GM21360 (cell line): ENCODE measurements at regions not wholly inside any gene's neighbourhood (a gene's known extent, or its start where the extent isn't known, plus 50 kb on each side); places are given as distances from the start of the nearest gene placed in this dataset.

ENCODE experiments used
- ATAC-seq: cut with Tn5 transposase; IDR thresholded peaks from one replicate; pipeline ENCODE4 v1.9.1; 2021; ENCODE audit warnings: mild to moderate bottlenecking, moderate library complexity; ENCODE audit not compliant: unreplicated experiment

DNA sequence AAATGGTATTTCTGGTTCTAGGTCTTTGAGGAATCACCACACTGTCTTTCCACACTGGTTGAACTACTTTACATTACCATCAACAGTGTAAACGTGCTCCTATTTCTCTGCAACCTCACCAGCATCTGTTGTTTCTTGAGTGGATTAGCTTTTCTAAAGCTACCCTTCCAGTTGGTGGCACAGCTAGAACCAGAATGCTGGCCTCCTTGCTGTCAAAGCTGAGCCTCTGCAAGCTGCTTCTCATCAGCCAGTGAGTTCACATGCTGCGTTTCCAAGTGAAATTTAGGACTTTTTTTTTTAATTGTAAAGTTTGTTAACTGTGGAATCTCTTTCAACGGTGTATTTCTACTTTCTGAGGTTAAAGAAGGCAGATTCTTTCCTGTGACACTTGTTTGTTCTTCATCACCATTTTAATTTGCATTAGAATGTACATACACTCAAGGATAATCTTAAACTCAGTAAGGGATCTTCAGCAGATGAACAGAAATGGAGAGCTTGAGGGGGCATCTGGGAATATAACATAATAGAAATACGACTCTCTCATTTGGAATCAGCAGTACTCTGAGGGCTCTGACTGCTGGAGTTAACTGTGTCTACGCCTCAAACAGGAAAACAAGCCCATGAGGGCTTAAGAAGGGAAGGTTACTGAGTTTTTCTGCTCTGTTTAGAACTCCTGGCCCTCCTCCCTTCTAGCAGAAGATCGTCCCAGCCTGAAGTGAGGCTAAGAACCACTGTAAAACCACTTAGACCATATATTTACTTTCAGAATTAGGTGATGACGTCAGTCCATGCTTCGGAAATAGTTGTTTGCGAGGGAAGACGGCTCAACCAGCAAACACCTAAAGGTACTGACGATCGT lies 148.4 kb upstream of the FAM20A start:
- ATAC-seq: no peak

DNA sequence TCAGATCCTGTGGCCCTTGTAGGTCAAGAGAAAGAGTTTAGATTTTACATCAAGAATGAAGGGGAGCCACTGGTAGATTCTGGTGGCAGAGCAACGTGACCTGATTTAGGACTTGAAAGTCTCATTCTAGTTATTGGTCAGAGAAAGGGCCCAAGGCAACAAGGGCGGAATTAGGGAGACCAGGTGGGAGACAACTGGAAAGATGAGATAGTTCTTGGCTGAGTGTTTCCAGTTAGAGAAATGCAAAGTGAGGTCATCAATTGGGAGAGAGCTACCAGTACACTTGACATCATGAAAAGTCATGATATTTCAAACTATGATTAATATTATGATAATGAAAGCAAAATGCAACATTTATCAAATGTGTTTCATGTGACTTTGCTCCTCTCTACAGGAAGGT lies 147.2 kb upstream of the FAM20A start:
- ATAC-seq: no peak

DNA sequence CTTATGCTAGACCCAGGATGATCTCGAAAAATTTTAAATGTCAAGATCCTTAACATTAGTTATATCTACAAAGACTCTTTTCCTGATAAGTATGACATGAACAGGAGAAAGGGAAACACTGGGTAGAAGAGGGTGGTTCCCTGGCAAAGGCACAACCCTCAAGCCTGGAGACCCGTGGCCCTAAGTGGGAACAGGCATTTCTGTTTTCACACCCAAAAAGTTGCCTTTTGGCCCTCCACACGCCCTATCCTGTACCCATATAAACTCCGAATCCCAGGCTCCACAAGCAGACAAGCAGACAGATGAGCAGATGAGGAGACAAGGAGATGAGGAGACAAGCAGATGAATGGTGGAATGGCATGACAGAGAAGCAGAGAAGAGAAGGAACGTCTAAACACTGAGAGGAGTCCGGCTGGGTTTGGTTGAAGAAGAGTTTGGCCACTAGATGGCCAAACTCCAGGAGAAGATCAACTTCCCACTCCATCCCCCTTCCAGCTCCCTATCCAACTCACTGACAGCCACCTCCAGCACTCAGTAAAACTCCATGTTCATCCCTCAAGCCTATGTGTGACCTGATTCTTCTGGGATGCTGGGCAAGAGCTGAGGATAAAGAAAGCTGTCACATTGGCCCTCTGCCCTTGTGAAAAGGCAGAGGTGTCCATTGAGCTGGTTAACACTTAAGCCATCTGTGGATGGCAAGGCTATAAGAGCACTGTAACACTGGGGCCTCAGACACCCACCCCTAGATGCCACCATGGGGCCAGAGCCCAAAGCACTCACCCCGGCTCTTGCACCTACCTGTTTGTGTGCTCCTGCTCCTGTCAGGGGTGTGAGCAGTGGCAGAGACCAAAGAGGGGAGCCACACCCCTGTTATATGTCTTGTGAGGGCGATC lies 139.6 kb upstream of the FAM20A start:
- ATAC-seq: no peak

DNA sequence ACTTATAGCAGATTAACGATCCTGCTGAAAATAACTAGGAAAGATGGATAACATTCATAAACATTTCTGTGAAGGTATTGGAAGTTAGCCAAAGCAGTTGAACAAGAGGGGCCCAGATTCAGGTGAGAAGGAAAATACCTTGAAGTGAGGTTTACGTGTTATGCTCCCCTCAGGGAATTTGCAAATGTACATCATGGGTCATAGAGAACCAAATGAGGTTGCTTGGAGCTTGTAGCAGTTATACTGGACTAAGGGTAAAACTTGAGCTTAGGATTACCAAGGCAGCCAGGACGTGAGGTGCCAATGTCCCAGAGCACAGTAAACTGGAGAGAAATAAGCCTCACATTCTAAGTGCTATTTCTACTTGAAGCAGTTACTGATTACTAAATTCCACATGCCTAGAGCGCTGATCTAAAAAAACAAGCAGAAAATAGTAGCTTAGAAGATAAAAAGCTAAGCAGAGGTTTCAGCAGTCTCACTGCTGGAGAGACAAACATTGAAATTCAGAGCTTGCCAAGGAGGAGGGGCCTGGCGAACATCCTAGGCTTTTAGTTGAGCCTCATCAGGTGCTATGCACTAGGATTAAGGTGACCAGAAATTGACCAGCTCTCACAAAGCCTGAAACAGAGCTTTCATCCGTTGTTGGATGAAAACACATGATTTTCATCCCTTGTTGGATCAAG lies 136.7 kb upstream of the FAM20A start:
- ATAC-seq: no peak

DNA sequence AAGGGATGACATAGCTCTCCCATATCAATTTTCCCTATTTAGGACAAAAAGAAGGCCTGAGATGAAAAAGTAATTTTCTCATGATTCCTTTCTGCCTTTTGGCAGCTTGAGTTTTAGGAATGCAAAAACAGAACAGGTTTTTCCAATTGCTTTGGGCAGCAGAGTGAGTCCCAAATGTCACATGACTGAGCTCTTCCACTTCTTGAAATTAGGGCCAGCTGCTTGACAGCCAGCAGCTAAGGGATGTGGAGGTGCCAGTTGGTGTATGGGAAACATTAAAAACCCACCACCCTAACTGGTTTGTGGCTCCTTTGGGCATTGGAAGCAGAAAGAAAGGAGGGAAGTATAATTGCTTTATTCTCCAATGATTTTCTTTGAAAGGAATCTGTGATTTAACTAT lies 133.8 kb upstream of the FAM20A start:
- no peak for ATAC-seq

DNA sequence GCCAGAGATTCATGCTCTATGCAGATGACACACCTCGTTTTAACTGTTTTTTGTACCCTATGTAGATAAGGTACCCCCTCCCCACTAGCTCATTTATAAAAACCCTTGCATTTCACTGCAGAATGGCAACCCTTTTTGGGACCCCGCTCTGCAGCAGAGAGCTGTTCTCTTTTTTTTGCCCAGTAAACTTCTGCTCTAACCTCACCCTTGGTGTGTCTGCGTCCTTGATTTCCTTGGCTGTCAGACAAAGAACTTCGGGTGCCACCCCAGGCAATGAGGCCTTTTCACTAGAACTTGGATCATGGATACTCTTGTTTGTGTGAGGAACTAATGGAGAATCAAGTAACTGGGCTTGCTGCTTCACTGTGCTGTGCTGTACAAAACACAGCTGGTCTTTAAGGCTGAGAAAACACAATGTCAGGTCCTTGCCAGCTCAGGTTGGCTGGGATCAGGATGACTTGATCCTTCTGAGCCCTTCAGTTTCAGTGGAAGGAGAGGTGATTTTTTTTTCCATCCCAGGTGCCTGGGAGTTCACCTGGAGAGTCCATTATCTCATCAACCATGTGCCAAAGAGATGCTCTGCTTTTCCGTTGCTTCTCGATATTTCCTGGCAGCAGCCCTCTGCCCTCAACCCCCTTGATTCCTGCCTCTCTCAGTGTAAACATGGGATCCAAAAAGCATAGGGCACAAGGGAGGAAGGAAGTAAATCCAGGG lies 133.2 kb upstream of the FAM20A start:
- no peak for ATAC-seq

DNA sequence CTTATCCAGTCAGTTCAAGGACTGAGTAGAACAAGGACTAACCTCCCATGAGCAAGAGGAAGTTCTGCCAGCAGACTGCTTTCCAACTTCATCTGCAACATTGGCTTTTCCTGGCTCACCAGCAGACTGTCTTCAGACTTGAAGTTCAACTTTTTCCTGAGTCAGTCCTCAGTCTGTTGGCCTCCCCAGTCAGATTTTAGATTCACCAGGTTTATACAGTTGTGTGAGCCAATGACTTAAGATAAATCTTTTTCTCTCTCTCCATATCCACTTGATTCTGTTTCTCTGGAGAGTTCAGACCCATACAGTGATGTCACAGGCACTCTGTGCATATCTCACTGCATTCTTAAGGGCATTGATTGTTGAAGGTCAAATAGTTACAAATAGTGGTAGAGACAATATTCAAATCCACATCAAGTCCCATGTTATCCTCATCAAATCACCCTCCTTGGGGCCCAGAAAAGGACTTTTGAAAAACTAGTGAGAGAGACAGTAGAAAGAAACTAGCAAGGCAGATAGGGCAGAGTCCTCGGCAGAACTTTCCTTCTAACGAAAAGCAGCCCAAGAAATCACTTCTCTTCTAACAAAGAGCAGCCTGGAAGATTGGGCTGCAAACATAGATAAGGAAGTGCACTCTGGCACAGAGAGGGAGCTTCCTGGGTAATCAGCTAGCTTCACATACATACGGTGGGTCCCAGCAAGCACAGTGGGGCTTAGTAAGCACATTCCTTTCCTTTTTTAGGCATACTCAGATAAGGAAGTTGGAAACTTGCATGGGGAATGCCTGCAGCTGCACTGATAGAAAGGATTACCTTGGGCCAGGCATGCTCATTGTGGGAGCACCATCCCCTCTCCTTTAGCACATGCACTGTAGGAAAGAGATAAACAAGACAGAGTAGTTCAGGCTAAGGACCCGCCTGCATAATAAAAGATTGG lies 132.3 kb upstream of the FAM20A start:
- no peak for ATAC-seq

DNA sequence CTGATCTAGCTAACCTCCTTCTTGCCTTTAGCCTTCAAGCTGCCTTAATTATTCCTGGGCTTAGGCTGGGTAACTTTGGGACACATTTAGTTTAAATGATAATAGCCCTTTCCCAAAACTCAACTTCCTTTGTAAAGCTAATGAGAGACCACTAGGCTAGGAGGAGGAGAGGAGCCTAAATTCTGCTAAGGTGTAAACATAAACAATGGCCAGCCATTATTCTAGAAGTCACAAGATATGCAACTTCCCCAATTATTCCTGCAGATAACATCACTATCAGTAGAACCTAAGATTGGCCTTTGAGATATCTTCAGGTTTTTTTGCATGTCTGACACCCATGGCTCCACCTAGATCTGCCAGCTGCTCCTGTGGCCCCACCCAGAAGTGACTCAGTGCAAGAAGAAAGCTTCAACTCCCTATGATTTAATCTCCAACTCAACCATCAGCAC lies 131.2 kb upstream of the FAM20A start:
- no peak for ATAC-seq

DNA sequence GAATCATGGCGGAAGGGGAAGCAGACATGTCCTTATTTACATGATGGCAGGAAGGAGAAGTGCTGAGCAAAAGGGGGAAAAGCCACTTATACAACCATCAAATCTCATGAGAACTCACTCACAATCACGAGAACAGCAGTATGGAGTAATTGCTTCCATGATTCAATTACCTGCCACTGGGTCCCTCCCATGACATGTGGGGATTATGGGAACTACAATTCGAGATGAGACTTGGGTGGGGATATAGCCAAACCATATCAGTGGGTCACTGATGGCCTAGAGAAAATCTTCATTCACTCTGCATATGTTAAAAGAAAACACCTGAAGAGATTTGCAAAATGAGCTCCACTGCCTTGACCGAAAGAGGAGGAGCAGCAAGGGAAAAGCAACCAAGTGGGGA lies 130.3 kb upstream of the FAM20A start:
- no peak for ATAC-seq

DNA sequence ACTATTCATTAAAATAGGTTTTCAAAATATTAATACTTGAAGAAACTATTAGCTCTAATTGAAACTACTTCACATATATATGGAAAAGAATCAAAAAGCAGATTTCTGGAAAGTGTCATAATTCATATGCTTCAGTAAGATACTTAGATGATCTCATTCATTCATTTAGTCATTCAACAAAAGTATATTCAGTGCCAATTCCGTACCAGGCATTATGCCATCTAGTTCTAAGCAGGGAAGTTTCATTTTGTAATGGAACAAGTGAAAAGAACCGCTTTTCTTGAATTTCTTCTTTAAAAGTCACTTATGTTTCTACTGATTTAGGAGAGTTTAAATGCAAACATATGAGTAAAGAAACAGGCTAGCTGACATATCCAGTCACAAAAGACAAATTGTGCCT lies 118.3 kb upstream of the FAM20A start:
- ATAC-seq: no peak

DNA sequence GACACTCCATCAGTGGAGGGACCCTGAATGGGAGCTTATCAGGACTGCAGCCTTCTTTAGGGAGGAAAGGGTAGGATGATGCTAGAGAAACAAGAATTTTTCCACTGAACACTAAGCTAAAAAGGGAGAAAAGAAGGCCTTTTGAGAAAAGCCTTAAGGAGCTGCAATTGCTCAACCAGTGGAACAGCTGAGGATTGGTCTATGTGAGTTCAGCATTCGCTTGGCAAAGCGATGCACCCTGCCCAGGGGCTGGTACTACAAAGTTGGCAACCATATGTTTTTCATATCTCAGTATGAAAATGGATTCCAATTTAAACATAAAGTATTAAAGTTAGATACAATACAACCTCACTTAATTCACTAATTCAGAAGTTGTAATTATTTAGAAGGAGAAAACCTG lies 117.8 kb upstream of the FAM20A start:
- no peak for ATAC-seq

DNA sequence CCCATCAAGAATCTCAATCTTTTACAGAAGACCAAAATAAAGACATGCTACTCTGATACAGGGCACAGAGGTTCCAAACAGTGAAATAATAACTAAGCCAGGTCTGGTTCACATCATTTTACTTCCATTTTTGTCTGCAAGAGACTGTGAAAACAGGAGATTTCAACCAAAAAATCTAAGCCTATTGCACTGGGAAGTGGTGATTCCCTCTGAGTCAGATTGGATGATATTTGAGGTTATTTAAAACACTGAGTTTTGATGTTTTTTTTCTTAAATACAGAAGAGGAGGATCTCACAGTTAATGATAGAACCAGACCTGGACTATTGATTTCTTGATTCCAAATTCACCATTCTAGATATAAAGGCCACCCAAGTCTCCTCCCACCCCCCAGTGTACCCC lies 117.3 kb upstream of the FAM20A start:
- ATAC-seq: no peak

DNA sequence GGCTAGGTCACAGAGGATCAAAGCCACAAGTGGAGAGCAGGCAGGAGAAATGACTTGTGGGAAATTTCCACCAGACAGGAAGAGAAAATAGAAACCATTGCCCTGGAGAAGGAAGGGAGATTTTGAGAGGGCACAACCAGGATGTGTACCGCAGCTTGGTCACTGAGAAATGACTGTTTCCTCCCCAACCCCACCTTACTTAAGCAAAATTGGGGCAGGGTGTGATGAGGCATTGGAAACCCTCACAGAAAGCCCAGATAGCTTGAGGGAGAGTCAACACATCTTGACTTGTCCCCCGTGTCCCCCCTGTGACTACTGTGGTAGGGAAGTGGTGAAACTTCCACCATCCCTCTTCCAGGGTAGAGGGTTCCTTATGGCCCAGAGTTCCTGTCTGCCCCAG lies 113.5 kb upstream of the FAM20A start:
- no peak for ATAC-seq

DNA sequence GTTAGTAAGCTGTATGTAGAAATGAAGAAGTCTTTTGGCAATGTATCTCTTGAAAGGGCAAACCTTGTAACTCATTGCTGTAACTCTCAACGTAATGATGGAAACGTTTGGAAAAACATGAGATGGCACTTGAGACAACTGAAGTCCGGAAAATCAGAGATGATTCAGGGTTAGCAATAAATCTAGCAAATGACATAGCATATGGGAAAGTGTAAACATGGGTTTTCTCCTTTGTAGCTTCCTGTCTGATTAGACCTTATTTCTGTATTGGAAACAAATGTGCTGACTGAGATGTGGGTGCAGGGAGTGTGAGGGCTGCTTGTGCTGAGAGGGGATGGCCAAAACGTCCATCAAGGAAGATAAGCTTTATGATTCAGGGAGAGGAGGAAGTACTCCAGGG lies 110.7 kb upstream of the FAM20A start:
- ATAC-seq: no peak

DNA sequence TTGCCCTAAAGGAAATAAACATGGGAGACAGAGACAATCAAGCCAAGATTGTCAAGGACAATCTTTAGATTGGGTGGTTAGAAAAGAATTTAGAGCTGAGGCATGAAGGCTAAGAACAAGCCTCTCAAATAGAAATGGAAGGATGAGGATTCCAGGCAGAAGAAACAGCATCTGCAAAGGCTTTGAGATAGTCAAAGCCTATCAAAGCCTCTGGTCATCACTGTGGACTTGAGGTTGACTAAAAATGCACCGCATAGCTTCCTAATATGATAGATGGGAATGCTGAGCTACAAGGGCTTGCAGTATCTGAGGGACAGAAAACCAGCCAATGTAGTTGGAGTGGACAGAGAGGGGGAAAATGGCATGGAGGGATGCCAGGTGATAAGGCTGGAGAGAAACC lies 109.8 kb upstream of the FAM20A start:
- ATAC-seq: no peak

DNA sequence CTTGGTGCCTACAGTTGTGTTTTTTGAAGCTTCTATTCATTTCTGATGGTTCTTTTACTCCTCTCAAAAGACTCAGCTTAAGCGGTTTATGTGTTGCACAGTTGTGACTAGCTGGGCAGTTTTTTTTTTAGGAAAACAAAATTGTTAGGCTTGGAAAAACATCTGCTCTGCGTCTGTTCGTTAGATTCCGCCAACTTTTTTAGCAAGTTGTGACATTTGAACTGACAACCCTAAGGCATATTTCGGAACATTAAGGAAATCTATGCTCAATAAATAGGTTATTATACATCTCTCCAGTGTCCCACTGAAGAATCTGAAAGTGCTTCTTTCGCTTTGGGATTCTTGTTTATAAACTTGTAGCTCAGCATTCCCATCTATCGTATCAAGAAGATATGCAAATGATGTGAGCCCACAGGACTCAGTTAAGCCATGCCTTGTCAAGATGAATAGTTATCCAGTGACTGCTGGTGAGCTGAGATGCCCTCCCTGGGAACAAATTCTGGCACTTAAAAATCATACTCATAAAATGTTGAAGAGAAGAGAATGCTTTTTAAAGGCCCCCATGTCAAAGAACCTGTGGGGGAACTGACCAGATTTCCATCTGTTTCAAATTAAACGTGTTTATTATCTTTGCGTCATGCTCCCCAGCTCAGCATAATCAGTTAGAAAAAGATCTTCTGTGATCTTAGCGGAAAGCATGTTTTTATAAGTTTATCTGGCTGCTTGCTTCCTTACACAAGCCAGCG lies 109.0 kb upstream of the FAM20A start:
- ATAC-seq: no peak

DNA sequence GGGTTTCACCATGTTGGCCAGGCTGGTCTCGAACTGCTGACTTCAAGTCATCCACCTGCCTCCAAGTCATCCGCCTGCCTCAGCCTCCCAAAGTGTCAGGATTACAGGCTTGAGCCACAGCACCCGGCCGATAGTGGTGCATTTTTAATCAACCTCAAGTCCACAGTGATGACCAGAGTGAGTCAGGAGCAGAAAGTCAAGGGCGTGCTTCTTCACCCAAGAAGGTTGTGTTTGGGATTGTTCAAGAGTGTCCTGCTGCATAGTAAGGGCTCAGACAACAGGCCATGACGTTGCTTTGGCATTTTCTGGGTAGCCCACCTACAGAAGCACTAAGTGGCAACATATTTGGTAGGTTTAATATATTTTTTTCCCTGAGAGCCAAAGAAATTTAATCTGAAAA lies 108.3 kb upstream of the FAM20A start:
- no peak for ATAC-seq

DNA sequence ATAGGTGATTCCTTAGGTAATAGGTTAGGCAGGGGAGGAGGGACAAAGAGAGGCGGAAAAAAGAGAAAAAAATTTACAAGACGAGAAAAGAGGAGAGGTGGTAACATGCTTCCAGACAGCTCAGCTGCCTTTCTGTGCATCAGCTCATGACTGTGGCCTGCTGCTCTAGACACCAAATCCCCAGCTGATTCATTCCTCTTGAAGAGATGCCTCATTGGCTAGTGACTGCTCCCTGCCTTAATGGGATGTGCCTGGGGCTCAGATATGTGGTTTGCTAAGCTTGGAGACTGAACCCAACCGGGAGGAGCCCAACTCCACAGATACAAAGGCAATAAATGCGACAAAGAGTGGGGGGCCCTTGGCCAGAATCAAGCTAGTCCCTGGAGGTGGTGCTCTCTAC lies 105.9 kb upstream of the FAM20A start:
- ATAC-seq: no peak

DNA sequence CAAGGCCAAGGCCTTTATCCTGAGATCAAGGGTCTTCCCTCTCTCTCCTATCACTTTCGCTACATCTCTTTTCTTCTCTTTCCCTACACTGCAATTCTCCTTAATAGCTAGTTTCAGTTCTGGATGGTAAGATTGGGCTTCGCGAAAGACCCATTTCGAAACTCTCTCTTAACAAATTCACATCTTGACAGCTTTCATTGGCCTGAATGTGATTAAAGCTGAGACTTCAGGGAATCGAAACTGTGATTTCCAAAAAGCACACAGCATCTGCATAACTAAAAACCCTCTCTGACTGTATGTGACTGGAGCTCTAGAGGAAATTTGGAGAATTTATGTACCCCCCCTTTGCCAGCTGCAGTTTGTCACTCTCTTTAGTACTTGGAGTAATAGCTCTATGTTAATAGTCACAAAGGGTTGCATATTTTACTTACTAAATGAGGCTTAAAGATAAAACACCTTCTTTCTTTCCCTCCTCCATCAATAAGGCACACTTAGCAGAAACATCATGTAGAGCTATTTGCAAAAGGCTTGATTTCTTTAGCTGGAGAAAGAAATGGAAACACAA lies 105.3 kb upstream of the FAM20A start:
- ATAC-seq: no peak
